RCC 7860 (cell line): ENCODE measurements at regions not wholly inside any gene's neighbourhood (a gene's known extent, or its start where the extent isn't known, plus 50 kb on each side); places are given as distances from the start of the nearest gene placed in this dataset.

Experiments
- DNase-seq: peaks from one replicate; pipeline ENCODE4 v3.0.0-alpha.2; 2015; ENCODE audit warnings: low spot score
- FAIRE-seq: peaks from 2 replicates; lab custom pipeline; 2012; peaks lifted over from hg19 to GRCh38; lab: Jason Lieb, UNC

DNA sequence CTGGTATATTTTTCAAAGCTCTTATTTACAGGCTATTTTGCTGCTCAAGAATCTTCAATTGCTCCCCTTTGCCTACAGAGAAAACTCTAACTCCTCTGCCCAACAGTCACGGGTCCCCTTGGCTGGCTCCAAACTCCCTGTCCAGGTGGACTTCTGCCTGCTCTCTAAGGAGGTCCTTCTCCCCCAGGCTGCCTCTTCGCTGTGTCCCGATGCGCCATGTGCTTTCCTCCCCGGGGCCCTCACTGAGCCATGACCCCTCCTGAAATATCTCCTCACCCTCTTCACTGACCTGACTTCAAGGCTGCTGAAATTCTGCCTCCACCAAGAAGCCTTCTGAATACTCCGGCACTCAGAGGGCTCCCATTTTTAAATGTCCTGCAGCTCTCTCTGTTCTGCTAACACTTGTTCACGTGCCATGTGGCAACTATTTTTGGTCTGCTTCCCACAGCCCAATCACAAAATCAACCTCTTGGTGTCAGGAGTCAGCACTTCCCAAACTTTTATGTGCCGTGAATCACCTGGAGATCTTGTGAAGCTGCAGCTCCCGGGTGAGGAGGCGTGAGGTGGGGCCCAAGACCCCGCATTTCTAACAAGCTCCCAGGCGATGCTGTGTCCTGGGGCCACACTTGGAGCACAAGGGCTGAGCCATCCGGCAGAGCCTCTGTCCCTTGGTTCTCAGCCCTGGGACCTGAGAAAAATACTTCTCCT, 85.7 kb upstream of the COL13A1 start:
- FAIRE-seq = no peak

DNA sequence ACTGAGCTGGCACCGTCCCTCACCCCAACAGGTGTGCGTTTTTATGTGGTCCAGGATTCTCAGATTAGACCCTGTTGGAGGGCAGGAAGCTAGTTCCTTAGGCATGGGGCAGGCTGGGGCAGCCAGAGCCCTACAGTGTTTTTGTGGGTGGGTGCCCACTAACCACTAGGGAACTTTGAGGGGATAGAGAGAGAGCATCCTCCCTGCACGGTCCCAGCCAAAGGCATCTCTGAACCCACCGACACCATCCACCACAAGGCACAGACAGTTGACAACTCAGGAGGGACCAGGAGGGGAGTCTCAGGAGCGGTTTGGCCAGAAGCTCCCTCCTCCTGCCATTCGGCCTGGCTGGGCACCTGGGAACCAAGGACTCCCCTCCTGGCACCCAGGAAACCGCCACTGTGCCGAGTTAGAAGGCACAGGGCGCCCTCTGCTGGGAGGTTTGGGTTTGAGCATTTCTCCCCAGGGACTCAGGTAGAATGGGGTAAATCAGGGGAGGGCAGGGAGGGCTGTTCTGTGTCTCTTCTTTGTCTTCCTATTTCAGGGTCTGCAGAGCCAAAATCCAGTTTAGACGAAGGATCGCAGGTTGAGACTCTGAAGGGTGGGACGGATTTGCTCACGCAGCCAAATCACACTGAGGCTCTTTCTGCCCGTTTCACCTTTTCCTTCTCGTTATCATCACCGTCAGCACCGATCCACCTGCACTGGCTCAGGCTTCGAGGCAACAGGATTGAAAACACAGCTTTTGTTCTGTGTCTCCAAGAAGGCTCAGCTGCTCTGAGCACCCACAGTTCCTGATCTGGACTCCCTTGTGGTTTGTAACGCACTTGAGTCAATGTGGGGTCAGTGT, 84.8 kb upstream of the COL13A1 start:
- FAIRE-seq (no peak), DNase-seq (peak; percentile 28)

More for the DNA sequence above, 85.7 kb upstream of the COL13A1 start:
- DNase-seq = no peak

DNA sequence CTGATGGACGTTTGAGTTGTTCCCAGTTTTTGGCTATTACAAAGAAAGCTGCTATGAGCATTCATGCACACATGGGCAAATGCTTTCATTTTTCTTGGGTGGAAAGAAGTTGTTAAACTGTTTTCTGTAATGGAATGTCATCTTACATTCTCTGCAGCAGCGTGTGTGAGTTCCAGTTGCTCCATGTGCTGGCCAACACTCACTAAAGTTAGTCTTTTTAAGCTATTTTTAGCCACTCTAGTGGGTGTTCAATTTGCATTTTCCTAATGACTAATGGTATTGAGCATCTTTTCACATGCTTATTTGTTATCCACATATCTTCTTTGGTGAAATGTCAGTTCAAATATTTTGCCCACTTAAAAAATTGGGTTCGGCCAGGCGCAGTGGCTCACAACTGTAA, 82.8 kb upstream of the COL13A1 start:
- DNase-seq (no peak), FAIRE-seq (no peak)

DNA sequence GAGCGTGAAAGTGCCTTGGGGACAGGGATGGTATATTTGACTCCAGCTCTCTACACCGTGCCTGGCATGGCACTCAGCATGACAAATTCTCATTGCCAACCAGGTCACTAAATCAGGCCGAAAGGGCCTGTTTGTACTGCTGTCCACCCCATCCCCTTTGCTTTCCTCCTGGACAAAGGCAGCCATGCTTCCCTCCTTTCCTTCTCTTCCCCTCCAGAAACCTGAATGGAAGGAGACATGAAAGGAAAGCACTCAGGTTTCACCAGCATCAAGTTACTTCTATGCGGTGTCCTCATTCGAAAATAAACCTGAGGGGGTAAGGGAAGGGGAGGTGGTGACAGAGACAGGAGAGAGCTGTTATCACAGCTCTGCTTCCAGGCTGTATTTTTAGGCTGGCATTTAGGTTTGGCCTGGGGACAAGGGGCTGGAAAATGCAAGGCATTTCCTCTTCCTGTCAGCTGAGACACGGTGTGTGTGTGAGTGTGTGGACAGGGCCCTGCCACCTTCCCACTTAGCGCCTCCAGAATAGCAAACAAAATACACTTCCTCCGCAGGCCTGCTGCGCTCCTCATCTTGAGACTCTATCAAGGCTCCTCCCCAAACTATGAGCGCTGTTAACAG, 79.9 kb upstream of the COL13A1 start:
- no peak for DNase-seq

DNA sequence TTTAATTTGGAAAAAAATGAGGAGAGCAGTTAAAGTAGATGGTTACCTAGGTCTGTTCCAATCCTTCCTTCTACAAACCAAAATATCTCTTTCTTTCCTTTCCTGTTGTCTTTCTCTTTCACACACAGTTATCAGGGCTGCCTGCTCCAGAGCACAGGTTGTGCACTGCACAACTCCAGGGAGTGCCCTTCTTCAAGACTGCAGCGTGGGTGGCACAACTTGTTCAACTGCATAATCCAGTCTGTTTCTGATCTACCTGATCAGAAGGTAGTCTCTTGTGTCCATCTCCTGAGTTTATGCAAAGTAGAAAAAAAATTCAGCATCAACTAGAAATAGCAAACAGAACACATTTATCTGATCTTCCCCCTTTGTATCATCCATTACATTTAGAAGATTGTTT, 78.1 kb upstream of the COL13A1 start:
- FAIRE-seq (no peak), DNase-seq (no peak)

More for the DNA sequence above, 79.9 kb upstream of the COL13A1 start:
- no peak for FAIRE-seq

DNA sequence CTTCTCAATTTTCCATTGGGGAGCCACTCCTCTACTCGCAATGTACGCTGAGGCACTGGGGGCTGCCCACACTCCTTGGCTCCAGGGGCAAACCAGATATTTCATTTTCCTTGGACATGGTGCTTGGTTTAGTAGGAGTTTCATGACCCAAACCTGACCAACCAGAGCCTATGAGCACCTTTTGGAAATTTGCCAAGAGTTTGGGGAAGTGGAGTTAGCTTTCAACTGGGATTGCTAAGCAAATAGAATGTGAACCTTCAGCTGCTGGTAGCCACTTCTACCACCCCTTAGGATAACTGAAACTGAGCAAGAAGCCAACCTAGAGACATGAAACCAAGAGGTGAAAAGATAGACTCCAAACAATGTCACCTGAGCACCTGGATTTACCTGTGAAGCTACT, 74.9 kb upstream of the COL13A1 start:
- DNase-seq (no peak), FAIRE-seq (no peak)

DNA sequence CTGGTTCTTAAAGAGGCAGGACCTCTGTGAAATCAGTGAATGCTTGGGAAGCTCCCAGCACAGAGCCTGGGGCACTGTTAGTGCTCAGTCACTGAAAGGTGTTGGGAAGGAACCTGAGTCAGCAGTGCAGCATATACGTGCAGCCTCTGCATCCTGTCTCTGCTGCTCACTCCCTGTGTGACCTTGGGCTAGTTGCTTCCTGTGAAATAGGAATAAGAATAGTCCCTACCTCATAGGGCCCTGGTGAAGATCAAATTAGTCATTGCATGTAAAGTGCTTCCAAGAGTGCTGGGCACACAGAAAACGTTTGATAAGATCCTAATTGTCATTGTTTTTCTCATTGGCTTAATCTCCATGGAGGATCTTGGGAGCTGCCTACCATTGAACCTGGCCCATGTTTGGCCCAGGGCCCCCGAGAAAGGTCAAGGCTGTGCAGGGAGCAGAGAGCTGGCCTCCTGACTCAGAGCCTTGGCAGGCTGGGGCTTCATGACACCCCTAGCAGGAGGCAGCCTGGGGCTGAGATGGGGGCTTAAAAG, 73.3 kb upstream of the COL13A1 start:
- FAIRE-seq (peak; percentile 82), DNase-seq (peak; percentile 85)

DNA sequence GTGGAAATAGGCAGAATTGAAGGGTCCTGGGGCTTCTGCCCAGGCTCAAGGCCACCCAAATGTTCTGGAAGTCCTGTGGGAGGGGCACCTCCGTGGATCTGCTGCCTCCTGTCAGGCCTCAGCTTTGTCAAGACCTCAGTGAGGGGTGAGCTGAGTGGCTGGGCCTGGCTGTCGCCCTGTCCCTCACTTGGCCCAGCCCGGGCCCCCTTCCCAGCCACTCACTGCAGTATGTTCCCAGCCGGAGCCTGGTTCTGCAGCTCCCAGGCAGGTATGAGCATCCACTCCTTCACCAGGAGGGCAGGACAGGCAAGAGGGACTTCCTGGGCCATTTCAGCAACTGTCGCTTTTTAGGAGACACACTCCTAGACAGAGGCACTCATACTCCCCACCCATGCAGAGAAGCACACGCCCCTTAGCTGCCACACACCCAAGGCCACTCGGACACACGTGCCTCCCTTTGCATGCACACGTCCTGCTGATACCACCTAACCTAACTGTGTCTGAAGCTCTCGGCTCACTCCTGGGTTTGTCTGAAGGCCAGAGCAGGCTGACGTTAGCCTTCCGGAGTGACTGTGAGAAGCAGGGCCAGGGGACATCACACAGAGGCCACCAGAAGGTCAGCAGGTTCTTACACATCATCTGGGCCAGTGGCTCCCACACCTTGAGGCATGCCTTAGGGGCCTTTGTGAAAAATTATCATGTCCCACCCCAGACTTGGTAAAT, 72.2 kb upstream of the COL13A1 start:
- DNase-seq (no peak), FAIRE-seq (no peak)

DNA sequence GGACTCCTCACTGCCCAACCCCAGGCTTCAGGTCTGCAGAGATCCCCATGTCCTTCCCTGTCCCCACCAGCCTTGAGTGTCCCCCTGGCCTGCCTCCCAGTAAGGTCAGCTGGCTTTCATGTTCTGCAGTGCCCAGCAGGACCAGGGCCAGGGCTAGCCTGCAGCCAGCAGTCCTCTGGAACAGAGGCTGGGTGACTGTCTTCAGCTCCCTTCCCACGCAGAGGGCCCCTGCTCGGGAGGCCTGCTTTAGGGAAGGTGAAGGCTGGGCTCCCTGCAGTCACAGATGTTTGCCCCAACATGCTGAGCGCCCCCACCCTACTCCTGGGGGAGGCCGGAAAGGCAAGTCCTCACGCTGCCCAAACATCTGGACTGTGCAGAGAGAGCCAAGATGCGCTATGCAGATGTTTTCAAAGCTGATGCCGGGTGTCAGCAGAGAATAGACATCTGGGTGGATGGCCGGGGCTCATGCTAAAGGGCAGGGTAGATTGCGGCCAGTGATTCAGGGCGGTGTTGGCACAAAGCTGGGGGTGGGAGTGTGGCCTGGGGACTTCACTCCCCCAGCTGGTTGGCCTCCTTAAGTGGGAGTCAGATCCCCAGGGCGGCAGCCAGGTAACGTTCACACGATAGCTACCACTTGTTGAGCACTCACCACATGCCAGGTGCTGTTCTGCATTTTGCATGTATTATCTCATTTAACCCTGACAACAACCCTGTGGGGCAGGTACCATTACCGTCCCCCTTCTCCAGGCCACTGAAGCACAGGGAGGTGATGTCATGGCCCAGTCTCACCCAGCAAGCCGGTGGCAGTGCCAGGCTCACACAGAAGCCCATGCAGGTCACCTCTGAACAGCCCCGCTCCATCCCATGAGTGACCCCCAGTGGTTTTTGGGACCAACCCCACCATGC, 71.2 kb upstream of the COL13A1 start:
- DNase-seq = no peak
- no peak for FAIRE-seq

DNA sequence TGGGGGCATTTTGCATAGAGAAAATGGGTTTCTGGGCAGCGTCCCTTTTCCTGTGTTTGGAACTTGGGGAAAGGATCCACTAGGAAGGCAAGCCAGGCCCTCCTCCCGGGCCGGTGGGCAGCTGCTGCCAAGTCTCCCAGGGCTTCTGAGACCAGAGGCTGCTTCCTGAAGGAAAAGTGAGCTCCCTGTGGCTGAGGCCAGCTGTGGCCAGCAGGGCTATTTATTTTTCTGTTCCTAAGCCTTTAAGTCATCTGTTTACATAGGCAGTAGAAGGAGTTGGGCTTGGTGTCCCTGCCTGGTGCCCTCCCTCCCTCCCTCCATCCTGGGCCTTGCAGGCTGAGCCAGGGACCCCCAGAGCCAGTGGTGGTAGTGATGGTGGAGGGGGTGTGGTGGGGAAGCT, 70.5 kb upstream of the COL13A1 start:
- peak; percentile 23 for DNase-seq
- FAIRE-seq = no peak

DNA sequence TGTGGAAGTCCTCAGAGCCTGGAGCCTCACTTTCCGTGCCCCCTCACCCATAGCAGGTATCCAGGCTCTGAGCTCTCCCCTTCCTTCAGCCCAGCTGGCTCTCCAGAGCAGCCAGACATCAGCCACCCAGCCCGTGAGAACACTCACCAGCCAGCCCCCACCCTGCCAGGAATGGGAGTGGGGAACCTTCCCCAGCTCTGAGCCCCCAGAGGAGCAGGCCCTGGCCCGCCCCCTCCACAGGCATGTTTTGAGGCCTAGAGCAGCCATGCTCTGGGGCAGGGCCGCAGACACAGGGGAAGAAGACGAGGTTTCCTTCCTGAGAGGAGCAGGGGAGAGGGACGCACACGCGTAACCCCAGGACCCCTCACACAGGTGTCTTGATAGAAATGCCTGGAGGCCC, 70.0 kb upstream of the COL13A1 start:
- DNase-seq = no peak
- no peak for FAIRE-seq

DNA sequence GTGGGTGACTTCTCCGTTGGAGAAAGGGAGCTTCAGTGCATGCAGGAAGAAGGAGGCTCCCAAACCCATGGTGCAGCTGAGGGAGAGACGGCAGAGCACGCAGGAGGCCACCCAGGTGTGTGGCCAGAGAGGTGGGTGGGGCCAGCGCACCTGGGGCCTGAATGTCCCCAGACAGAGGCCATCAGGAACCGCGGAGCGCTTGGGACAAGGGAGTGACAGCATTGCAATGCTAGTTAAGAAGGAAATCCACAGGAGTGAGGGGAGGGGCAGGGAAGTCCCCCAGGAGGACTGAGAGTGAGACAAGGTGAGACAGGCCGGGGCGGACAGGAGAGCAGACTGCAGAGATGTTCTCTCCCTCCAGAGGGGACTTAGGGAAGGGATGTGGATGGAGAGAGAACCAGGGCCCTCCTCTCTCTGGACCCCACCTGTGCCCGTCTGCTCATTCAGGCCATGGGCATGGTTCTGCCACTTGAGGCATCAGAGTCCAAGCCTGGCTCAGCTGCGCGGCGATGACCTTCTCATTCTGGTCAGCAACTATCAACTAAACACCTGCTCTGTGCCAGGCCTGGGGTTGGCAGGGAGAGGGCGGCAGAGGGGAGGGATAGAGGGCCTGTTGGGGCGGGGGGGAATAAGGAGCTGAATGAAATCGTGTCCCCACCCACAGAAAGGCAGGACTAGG, 69.4 kb upstream of the COL13A1 start:
- no peak for FAIRE-seq
- no peak for DNase-seq

DNA sequence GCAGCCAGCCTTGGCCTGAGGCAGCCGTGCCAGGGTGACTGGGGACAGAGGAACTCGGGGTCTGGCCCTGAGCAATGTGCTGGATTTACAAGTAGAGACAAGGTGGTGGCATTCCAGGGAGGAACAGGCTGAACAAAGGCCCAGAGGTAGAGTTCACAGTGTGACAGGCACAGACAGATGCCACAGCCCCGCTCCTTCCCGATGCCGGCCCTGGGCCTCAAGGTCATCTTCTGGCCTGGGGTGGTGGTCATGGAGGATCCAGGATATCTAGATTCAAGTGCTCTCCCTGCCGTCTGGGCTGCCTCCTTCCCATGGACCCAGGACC, 68.9 kb upstream of the COL13A1 start:
- no peak for FAIRE-seq
- DNase-seq = no peak

DNA sequence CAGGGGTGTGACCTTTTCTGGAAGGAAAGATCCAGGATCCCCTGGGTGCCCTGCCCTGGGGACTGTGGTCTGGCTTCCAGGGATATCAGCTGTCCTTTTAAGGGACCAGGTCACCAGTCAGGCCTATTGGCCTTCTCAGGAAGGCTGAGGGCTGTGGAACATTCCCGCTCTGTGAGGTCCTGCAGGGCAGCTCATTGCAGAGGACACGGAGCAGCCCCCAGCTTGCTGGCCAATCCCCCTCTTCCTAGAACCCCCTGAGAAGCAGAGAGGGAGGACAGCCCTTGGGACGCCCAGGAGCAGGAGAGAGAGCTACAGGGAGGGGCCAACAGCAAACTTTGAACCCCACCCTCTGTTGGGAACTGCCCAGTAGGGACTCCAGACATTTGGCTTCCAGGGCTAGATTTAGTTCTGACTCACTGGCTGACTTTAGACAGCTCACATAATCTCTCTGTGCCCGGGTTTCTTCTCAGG, 67.9 kb upstream of the COL13A1 start:
- peak; percentile 58 for FAIRE-seq
- DNase-seq = peak; percentile 59

DNA sequence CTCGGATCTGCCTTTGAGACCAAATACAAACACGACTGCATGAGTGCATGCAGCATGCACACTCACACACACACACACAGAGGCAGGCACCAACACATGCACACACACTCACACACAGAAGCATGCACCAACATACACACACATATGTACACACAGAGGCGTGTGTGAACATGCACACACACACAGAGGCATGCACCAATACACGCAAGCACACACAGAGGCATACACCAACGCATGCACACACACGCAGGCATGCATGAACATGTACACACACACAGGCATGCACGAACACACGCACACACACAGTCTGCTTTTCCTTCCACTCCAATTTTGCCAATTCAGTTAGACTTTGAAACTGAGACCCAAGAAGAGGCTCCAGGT, 67.3 kb upstream of the COL13A1 start:
- DNase-seq (no peak), FAIRE-seq (no peak)

DNA sequence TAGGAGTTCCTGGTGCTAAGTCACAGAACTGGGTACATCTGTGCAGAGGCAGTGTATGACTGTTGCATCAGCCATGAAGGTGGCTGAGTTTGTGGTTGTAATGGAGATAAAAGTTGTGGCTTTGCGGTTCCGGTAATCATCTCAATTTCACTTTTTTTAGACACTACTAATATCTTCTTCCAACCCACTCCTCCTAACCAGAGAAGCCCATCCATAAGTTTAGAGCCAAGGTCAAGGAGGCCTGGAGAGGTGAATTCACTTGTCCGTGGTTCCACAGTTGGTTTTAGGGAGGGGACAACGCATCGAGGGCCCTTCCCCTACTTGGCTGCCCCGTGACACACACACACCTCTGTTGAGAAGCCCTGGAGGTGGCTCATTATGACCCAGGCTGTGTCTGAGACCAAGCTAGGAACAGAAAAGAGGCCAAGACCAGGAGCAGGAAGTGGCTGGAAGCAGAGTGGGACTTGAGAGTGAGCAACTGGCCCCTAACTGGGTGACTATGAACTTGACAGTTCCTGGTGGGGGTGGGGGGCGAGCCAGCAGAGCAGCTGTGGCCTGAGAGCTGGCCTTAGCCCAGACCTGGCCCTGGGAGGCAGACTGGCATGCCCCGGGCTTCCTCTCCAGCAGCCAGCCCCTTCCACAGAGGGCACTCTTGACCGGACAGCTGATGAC, 66.8 kb upstream of the COL13A1 start:
- FAIRE-seq = peak; percentile 81

DNA sequence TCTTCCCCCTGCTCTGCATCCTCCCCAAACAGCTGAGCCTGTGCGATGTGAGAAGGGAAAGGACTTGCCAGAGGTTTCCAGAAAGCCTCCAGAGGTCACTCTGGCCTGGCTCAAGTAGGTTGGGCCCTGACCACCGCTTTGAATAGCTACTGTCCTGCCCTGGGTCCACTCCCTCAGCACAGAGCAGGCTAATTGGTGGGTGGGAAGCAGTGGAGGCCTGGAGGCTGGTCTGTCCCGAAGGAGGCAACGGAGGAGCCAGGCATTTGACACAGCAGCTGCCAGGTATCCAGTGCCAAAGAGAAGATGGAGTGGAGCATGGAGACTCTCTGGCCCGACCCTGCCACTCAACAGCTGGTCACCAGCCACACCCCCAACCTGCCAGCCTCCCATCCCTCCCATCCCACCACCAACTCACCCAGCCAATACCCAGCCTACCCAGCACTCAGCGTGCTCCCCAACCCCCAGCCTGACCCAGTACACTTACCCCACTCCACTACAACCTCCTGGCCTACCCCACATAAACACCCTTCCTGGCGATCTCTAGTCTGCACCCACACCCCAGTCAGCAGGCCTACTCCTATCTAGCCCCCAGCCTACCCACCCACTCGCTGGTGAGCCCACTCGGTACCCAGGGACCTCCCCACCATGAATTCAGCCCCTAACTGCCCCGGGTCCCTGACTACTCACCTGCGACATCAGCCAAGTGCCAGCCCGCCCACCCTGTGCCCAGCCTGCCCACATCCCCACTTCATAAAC, 64.6 kb upstream of the COL13A1 start:
- DNase-seq (no peak), FAIRE-seq (no peak)

More for the DNA sequence above, 66.8 kb upstream of the COL13A1 start:
- peak; percentile 74 for DNase-seq

DNA sequence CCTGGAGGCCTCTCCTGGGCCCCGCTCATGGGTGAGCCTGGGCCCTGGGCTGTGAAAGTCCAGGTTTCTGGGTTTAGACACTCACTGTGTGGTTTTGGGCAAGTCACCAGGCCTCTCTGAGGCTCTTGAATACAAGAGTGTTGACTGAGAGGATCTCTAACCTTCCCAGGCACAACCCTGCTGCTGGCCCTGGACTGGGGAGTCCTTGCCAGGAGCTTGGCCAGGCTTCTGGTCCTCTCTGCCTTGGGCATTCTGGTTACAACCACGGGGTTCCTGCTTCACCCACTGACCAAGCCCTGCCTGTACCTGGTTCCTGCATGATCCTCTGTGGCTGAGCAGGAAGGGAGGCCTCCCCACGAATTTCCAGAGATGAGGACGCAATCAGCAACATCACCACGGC, 63.6 kb upstream of the COL13A1 start:
- FAIRE-seq = no peak
- DNase-seq = no peak
